ENCODE measurements at regions not wholly inside any gene's neighbourhood (a gene's known extent, or its start where the extent isn't known, plus 50 kb on each side); places are given as distances from the start of the nearest gene placed in this dataset.
"Not testable (repeated sequence)": the region's sequence is repeated elsewhere in the genome, so short reads cannot be mapped to it uniquely, and the experiment has no call there.

DNA sequence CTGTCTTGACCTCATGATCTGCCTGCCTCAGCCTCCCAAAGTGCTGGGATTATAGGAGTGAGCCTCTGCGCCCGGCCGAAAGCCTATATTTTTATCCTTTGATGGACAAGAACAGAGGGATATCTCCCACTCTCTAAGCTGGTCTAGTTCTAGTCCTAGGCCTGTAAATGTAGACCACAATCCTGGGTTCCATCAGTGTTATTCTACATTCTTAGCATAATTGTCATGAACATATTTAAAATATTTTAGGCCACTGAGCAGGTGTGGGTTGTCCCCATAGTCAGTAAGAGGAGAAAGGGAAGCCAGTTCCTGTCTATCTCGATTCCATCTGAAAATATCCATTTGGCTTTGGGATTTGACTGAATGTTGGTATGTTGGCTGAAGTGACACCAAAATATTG, 118.1 kb downstream of the EBLN2 start:
- DNase-seq (ENCODE audit: low read depth): no peak

DNA sequence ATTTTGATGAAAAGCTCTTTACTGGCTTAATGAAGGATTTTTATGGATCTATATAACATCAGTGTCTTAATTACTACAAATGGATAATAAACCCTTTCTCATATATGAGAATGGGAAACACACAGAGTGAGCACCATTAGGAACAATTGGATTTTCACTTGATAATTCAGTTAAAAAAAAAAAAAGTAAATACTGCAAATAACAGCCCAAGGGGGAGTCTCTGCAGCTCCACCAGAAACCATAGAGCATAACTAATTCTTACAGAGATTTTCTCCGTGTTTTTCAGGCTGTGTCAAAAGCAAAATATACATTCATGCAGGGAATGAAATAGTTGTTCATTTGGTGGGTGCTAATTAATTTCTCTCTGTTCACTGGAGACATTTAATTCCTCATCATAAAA, 125.3 kb downstream of the EBLN2 start:
- no peak for DNase-seq (ENCODE audit: low read depth)

DNA sequence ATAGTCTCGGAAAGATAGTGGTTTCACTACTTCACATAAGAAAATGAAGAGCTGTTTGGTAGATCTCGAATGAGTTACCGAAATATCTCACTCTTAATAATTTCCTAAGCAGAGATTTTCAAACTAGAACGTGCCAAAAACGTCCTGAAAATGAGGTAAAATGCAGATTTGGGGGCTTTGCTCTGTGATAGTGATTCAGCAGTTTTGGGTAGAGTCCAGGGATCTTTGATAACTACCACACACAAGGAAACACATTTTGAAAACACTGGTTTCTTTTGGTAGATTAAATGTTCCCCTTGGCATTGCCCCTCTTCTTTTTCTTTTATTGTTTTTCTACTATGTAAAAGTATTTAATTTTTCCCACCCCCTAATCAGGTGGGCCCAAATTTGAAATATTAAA, 125.9 kb downstream of the EBLN2 start:
- DNase-seq (ENCODE audit: low read depth): no peak

DNA sequence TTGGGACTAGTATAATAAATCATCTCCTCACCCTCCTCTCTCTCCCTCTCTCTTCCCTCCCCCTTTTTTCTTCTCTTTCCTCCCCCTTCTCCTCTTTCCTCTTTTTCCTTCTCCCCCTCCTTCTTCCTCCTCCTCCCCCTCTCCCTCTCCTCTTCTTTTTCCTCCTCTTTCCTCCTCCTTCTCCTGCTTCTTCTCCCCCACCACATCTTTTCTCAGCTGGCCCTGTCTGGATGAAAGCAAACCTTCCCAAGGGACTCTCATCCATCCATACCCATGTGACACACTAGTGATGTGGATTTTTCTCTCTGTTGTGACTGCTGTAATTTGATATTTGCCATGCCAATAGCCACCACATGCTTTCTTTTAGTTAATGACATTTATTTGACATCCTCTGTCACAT, 127.2 kb downstream of the EBLN2 start:
- no peak for DNase-seq (ENCODE audit: low read depth)

DNA sequence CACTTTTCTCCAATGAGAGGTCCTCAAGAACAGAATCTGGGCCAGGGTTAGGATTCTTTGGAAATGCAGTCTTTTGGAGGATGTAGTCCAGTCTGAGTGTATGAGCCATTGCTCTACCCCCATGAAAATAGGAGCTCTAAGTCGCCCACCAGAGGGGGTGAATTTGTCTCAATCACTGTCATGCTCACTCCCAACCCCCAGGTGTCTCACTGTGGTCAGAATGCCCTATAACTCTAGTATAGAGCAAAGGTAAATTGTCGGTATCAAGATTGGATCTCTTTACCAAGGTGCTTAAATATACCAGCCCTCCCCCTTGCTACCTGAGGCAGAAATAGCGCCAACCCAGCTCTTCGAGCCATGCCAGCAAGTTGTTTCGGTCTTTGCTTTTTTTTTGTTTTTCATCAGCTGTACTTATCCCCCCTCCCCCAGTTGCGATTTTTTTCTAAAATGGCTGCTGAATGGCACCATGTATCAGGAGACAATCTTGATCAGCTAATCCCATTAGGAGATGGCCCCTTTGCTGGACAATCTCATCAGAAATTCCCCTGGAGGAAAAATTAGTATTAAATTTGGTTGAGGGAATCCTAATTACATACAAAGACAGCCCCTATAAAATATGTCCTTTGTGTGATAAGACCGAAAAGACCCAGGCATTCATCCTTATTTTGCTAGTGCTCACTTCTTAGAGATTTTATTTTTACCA, 130.7 kb downstream of the EBLN2 start:
- DNase-seq (ENCODE audit: low read depth): no peak

DNA sequence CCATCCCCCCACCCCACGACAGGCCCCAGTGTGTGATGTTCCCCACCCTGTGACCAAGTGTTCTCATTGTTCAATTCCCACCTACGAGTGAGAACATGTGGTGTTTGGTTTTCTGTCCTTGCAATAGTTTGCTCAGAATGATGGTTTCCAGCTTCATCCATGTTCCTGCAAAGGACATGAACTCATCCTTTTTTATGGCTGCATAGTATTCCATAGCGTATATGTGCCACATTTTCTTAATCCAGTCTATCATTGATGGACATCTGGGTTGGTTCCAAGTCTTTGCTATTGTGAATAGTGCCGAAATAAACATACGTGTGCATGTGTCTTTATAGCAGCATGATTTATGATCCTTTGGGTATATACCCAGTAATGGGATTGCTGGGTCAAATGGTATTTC, 132.5 kb downstream of the EBLN2 start:
- DNase-seq (ENCODE audit: low read depth): not testable (repeated sequence)

DNA sequence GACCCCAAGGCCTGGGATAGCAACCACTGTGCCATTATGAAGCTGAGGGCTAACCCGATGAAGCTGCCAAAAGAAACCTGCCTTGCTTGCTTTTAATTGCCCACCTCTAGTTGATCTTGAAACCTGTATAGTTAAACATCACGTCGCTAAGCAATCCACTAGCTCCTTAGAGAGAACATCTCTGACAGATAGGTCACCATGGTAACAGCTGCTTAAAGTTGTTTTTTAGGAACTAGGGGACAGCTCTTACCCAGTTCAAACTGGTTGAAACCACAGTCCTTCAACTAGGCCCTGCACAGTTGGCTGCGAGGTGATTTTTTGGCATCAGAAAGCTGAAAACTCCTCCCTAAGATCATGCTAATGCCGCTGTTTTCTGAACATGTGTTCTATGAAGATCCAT, 135.7 kb downstream of the EBLN2 start:
- DNase-seq (ENCODE audit: low read depth): no peak

DNA sequence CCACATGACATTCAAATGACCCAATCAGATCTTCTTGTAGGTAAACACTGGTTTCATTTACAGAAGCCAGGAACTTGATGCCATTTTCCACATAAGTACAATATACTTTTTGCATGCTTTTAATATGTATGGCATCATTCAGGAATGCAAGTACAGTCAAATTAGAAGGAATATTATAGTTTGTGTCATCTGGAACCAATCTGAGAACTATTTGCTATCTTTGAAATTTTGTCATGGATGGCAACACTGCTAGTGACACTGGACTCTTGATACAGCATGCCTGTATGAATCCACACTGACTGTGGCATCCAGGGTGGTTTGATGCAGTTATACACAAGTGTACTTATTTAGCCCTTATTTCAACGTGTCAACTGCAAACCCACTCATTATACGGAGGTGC, 141.6 kb downstream of the EBLN2 start:
- no peak for DNase-seq (ENCODE audit: low read depth)

DNA sequence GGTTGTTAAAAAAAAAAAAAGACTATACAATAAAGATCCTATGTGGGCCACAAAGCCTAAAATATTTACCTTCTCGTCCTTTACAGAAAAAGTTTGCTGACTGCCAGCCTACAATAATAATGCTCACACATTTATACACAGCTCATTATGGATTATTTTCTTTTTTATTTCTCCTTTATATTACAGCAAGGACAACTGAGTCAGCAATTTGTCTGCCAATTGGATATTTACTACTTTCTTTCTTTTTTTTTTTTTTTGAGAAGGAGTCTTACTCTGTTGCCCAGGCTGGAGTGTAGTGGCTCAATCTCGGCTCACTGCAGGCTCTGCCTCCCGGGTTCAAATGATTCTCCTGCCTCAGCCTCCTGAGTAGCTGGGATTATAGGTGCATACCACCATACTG, 142.2 kb downstream of the EBLN2 start:
- no peak for DNase-seq (ENCODE audit: low read depth)

DNA sequence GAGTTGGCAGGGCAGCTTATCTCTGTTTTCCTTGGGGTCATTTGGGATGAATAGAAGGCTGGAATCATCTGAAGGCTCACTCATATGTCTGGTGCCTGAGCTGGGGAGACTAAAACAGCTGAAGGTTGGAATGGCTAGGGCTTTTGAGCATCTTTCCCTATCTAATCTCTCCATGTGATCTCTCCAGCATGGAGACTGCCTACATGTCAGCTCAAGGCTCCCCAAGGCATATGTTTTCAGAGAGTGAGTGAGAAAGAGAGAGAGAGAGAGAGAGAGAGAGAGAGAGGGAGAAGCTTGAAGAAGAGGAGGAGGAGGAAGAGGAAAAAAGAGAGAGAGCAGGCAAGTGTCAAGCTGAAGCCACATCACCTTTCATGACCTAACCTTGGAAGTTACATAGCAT, 143.4 kb downstream of the EBLN2 start:
- DNase-seq (ENCODE audit: low read depth): no peak

DNA sequence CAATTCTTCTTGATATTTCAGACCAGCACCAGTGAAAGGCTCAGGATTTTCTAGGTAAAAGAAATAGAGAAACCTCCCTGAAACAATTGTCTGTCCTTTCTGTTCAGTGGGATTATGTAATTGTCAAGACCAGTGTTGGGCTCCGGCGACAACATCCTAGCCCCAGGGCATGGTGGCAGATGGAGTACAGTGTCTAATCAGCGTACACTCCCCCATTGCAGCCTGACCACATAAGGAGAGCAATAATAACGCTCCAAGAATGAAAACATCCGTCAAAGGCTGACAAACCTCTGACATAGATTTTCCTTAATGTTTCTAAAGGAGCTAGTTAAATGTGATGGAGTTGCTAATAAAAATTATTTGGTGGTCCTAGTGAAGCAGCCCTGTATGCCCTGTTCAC, 144.6 kb downstream of the EBLN2 start:
- DNase-seq (ENCODE audit: low read depth): no peak

DNA sequence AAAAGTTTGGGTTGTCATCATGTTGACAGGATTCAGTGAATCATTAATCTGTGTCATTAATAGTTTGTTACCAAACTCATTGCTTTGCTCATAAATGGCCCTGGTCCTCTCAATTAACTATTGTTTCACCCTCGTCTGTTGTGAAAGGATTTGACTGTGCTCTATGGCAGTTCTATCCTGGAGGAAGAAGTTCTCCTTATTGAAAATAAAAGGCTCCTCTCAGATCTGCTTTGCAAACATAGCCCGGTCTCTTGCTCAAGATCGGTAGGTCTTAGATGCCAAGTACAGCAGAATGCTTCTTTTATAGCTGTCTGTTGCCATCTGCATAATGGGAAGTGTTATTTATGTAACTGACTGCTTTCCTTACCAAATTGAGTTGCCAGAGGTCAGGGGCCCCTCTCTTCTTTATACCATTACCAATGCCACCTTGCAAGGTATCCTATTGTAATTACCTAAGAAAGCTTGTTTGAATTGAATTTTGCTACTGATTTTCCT, 146.5 kb downstream of the EBLN2 start:
- DNase-seq (ENCODE audit: low read depth): no peak

DNA sequence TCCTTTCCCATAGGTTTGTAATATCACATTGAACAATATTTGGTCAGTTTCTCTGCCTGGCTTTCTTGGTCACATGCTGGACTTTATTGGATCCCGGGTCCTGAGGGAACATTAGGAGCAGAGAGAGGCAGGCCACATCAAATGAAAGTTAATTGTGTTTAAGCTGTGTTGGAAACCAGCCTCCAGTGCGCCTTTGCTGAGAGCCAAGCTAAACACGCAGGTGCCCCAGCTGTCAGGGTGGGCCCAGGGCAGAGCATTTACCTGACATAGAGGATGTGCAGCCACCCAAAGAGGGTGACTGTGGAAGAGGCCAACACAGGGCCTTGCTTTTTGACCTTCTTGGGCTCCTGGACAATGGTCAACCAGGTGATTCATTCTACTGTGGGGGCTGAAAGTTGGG, 149.3 kb downstream of the EBLN2 start:
- DNase-seq (ENCODE audit: low read depth): no peak

DNA sequence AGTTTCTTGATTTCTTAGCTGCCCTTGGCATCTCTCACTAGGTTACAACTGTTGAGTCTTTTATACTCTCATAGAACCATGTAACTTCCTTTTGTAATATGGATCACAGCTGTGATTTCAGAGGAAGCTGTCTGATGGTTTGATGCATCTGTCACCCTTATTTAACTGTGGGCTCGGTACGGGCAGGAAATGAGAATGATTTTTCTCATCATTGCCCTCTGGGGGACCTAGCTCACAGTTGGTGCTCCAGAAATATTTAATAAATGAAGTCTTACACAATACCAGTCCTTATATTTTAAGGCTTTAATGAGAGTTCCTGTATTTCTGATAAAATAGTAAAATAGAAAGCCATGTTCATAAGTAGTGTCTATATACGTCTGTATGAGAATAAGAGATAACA, 151.2 kb downstream of the EBLN2 start:
- DNase-seq (ENCODE audit: low read depth): no peak

DNA sequence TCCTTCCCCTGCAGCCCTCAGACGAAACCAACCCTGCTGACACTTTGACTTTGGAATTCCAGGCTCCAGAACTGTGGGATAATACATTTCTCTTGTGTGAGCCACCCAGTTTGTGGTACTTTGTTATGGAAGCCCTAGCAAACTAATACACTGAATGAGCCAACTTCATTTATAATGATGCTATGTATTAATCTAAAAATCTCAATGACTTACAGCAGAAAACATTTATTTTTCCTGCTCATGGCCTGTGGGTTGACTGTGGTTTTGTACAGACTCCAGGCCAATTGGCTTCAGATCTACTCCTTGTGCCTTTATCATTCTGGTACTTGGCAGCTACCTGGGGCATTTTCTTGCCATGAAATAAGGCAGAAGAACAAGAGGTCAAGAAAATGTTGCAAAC, 152.4 kb downstream of the EBLN2 start:
- no peak for DNase-seq (ENCODE audit: low read depth)

DNA sequence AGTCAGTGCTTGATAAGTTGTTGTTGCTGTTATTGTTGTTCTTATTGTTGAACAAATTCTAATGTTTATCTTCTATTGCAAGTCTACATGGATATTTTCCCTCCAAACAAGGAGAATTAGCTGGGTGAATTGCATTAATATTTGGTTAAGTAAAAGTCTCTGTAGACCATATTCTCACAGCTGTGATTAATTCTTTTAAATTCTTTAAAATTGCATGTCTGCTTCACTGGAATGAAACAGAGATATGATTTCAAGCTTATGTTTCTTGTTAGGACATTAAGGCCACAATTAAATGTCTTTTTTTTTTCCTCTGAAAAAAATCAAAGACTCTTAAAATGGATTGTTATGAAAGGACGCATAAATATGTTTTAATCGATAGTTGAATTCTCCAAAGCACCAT, 153.4 kb downstream of the EBLN2 start:
- no peak for DNase-seq (ENCODE audit: low read depth)

DNA sequence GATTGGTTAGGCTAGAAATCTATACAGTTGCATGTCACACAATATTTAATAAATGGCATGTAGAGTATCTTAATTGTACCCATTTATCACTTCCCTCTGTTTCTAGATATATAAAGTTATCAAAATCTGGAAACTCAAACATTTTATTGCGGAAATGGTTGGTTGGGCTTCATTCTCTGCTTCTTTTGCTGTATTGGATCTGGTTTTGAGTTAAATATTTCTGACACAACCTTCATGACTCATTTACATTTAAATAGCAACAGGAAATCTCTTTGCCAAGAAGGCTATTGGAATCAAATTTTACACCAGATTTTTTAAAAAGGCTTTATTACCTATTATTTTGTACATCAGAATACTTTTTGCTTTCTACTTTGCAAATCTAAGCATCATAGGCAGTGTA, 153.8 kb downstream of the EBLN2 start:
- DNase-seq (ENCODE audit: low read depth): peak; percentile 18

DNA sequence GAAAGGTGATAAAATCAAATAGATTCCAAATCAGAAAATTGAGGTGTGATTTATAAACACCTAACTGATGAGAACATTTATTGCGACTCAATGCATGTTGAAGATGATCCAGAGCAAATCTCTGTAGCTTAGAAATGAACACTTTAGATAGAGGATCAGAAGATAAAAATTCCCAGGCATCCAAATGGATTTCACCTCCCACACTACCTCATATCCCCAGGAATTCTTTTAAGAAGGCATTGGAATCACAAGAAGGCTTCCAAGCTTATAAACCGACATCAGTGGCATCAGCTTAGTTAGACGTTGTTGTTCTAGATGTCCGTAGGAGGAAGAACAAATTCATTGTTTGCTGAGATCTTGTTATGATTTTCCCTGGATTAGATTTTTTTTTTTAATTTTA, 154.4 kb downstream of the EBLN2 start:
- no peak for DNase-seq (ENCODE audit: low read depth)

DNA sequence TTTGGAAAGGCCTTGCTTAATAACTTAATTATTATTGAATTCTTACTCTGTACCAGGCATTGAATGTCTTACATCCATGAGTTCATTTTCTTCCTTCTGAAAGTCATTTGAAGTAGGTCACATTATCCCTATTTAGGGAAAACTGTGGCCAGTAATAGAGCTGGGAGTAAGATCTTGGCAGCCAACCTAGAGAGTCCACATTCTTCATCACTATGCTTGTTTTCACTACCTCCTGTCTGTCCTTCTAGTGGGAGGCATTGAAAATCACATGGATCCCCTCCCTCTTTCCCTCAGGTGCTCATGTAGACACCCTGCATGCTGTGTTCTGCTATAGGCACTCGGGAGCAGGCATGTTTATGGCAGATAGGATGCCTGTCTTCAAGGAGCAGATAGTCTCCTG, 154.9 kb downstream of the EBLN2 start:
- no peak for DNase-seq (ENCODE audit: low read depth)

DNA sequence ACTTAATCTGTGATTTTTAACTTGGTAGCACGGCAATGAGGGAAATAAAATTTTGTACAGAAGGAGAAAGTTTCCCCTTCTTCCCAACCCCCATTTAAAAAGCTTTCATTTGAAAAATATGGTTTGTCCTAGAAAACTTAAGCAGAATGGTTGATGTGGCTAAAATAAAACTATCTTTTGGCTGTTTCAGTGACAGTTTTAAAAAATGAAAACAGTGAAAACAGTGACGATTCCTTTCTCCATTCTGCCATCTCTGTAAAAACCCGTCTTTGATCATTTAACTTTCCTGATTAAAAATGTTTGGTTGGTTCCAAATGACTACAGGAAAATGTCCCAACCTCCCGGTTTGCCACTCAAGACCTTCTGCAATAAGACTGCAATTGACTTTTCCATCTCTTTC, 160.7 kb downstream of the EBLN2 start:
- no peak for DNase-seq (ENCODE audit: low read depth)

DNA sequence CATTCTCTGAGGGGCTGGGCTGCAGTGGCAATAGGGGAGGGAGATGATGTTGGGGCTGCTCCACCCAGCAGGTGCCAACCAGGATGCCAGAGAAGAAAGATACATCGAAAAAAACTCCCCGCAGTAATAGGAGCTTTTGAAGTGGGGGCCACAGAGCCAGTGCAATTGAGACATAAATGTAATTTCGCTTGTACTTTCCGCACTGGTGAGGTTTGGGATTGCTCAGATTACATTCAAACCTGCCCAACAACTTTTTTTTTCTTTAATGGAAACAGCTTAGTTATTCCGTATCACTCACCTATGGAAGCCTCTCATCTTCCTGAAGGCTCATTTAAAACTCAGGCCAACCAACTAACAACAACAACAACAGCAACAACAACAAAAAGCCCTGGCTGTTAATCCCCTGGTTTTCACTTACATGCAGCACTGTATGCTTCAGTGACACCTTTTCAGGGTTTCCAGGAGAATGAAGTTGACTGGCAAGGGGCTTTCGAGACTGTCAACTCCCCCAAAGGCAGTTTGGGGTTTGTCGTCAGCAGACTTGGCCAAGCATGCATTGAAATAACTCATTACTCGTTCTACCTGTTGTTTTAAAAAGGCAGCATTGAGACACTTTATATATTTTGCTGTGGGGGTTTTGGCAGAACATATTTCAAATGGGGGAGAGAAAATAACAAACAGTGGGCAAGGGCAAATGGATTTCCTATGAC, 163.8 kb downstream of the EBLN2 start:
- no peak for DNase-seq (ENCODE audit: low read depth)

DNA sequence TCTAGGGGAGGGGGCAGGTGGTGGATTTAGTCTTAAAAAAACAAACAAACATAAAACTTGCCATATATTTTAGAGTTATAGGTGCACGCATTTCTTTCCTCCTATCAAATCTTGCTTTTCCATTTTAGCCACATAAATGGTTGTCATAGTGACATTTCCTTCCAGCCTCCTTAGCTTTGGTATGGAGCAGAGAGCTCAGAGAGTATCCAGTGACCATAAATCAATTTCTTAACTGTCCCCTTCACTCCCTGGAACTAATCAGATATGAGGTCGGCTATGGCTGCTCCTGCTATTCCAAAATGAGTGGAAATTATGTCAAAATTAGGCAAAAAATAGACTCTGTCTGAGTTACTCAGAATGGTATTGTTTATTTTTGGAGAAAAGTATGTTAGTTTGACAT, 164.5 kb downstream of the EBLN2 start:
- DNase-seq (ENCODE audit: low read depth): no peak

DNA sequence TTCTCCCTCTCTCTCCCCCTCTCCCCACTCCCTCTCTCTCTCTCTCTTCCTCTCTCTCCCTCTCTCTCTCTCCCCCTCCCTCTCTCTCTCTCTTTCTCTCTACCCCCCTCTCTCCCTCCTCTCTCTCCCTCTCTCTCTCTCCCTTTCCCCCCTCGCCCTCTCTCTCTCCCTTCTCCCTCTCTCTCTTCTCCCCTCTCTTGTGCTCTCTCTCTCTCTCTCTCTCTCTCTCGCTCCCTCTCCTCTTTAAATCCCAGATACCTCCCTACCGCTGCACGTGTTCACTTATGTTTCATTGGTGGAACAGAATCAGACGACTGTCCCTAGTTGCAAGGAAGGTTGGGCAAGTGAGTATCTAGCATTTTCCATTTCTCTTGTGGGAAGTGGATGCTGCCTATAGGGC, 166.5 kb downstream of the EBLN2 start:
- no peak for DNase-seq (ENCODE audit: low read depth)

DNA sequence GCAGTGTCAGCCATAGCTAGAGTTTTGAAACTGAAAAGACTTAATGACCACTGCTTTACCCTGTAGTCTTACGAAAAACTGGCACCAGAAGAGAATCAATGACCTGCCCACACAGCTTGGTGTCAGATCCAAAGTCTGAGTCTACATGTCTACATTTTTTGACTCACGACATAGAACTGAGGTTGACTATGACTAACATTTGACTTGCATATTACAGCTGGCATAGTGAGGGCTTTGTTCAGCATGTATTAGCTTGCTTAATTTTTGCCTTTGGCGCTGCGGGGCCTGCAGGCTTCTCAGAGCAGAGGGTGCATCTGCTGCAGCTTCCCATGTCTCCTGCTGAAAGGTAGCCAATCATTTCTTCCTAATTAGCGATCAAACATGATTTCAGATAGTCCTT, 167.0 kb downstream of the EBLN2 start:
- DNase-seq (ENCODE audit: low read depth): no peak
